Panc1 (cell line): ENCODE measurements at regions not wholly inside any gene's neighbourhood (a gene's known extent, or its start where the extent isn't known, plus 50 kb on each side); places are given as distances from the start of the nearest gene placed in this dataset.

ENCODE experiments used
- POLR2AphosphoS5 ChIP-seq: IDR thresholded peaks from 2 replicates; pipeline ENCODE4 v1.6.1; 2012; ENCODE audit warnings: mild to moderate bottlenecking, low read depth, low read length, moderate library complexity
- SIN3A ChIP-seq: IDR thresholded peaks from 2 replicates; pipeline ENCODE4 v1.6.1; 2012; ENCODE audit warnings: low read depth, mild to moderate bottlenecking, low read length, moderate library complexity, borderline replicate concordance; ENCODE audit not compliant: insufficient read depth
- TF ChIP-seq, protein P1 (sequence below): fragments of 450-650 bp; IDR thresholded peaks from 2 replicates; pipeline ENCODE4 v1.5.1; 2017; ENCODE audit warnings: mild to moderate bottlenecking
- TF ChIP-seq, protein P2 (sequence below), 2 experiments: IDR thresholded peaks; 2 replicates each; pipeline ENCODE4 v1.6.1; 2011 to 2012; ENCODE audit warnings: low read depth in 2 of 2, control low read depth in 1 of 2, low read length in 1 of 2, mild to moderate bottlenecking in 1 of 2, moderate library complexity in 1 of 2; ENCODE audit not compliant: insufficient read depth in 1 of 2

DNA sequence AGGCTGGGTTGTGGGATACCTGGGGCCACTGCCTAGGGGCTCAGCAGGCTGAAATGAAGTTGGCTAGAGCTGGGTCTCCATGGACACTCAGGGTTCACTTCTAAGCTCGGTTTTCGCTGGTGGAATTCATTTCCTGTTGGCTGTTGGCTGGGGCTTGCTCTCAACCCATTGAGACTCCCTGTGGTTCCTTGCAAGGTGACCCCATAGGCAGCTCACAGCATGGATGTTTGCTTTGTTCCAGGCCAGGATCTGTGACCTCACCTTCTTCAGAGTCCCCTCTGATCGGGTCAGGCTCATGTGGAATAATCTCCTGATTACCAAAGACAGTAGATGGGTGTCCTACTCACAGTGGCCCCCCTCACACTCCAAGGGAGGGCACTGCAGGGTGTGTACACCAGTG is 229.3 kb downstream of the QKI start:
- TF ChIP-seq, protein P1, sequence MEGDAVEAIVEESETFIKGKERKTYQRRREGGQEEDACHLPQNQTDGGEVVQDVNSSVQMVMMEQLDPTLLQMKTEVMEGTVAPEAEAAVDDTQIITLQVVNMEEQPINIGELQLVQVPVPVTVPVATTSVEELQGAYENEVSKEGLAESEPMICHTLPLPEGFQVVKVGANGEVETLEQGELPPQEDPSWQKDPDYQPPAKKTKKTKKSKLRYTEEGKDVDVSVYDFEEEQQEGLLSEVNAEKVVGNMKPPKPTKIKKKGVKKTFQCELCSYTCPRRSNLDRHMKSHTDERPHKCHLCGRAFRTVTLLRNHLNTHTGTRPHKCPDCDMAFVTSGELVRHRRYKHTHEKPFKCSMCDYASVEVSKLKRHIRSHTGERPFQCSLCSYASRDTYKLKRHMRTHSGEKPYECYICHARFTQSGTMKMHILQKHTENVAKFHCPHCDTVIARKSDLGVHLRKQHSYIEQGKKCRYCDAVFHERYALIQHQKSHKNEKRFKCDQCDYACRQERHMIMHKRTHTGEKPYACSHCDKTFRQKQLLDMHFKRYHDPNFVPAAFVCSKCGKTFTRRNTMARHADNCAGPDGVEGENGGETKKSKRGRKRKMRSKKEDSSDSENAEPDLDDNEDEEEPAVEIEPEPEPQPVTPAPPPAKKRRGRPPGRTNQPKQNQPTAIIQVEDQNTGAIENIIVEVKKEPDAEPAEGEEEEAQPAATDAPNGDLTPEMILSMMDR, result no peak
- no peak for TF ChIP-seq SIN3A
- TF ChIP-seq, protein P2, sequence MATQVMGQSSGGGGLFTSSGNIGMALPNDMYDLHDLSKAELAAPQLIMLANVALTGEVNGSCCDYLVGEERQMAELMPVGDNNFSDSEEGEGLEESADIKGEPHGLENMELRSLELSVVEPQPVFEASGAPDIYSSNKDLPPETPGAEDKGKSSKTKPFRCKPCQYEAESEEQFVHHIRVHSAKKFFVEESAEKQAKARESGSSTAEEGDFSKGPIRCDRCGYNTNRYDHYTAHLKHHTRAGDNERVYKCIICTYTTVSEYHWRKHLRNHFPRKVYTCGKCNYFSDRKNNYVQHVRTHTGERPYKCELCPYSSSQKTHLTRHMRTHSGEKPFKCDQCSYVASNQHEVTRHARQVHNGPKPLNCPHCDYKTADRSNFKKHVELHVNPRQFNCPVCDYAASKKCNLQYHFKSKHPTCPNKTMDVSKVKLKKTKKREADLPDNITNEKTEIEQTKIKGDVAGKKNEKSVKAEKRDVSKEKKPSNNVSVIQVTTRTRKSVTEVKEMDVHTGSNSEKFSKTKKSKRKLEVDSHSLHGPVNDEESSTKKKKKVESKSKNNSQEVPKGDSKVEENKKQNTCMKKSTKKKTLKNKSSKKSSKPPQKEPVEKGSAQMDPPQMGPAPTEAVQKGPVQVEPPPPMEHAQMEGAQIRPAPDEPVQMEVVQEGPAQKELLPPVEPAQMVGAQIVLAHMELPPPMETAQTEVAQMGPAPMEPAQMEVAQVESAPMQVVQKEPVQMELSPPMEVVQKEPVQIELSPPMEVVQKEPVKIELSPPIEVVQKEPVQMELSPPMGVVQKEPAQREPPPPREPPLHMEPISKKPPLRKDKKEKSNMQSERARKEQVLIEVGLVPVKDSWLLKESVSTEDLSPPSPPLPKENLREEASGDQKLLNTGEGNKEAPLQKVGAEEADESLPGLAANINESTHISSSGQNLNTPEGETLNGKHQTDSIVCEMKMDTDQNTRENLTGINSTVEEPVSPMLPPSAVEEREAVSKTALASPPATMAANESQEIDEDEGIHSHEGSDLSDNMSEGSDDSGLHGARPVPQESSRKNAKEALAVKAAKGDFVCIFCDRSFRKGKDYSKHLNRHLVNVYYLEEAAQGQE (IDR thresholded peaks at IDR 0.05; ENCODE audit: insufficient read depth in 1 of 2, low read depth in 2 of 2, low read length in 1 of 2), result no peak
- TF ChIP-seq POLR2AphosphoS5, result no peak
